GM23248 (cell line): ENCODE measurements at regions not wholly inside any gene's neighbourhood (a gene's known extent, or its start where the extent isn't known, plus 50 kb on each side); places are given as distances from the start of the nearest gene placed in this dataset.

Experiments used
- DNase-seq: peaks from one replicate; pipeline ENCODE4 v3.0.0-alpha.2; 2015
- H2AFZ ChIP-seq: fragments of 200-600 bp; sonication (generic); 2 replicates; pipeline ENCODE4 v1.6.1; 2016; ENCODE audit warnings: antibody characterized with exemption
- H3F3A ChIP-seq: fragments of 200-600 bp; sonication (generic); 2 replicates; pipeline ENCODE4 v1.6.1; 2016; ENCODE audit warnings: mild to moderate bottlenecking, antibody characterized with exemption, mixed run types; ENCODE audit not compliant: insufficient read depth
- H3K27ac ChIP-seq: fragments of 200-600 bp; sonication (generic); 2 replicates; pipeline ENCODE4 v1.5.1; 2016; ENCODE audit warnings: mild to moderate bottlenecking
- H3K27me3 ChIP-seq: fragments of 200-600 bp; sonication (generic); replicated peaks from 2 replicates; pipeline ENCODE4 v1.6.1; 2016; ENCODE audit warnings: mild to moderate bottlenecking; ENCODE audit not compliant: insufficient read depth
- H3K36me3 ChIP-seq: fragments of 200-600 bp; sonication (generic); 2 replicates; pipeline ENCODE4 v1.6.1; 2016; ENCODE audit warnings: low read depth, mild to moderate bottlenecking
- H3K4me1 ChIP-seq: fragments of 200-600 bp; sonication (generic); 2 replicates; pipeline ENCODE4 v1.6.1; 2016; ENCODE audit warnings: mild to moderate bottlenecking; ENCODE audit not compliant: insufficient read depth
- H3K4me2 ChIP-seq: fragments of 200-600 bp; sonication (generic); one replicate; pipeline ENCODE4 v1.6.1; 2016; ENCODE audit warnings: mild to moderate bottlenecking; ENCODE audit not compliant: unreplicated experiment
- H3K4me3 ChIP-seq: fragments of 200-600 bp; sonication (generic); 2 replicates; pipeline ENCODE4 v1.5.1; 2016; ENCODE audit warnings: mild to moderate bottlenecking
- H3K79me2 ChIP-seq: fragments of 200-600 bp; sonication (generic); 2 replicates; pipeline ENCODE4 v1.6.1; 2016; ENCODE audit warnings: mild to moderate bottlenecking; ENCODE audit not compliant: insufficient read depth
- H3K9ac ChIP-seq: fragments of 200-600 bp; sonication (generic); 2 replicates; pipeline ENCODE4 v1.6.1; 2016; ENCODE audit warnings: mild to moderate bottlenecking
- H3K9me2 ChIP-seq: fragments of 200-600 bp; sonication (generic); 2 replicates; pipeline ENCODE4 v1.6.1; 2016; ENCODE audit warnings: mixed run types, mild to moderate bottlenecking, moderate library complexity; ENCODE audit not compliant: insufficient read depth
- H3K9me3 ChIP-seq: fragments of 200-600 bp; sonication (generic); one replicate; pipeline ENCODE4 v1.6.1; 2017; ENCODE audit warnings: low read depth
- H4K20me1 ChIP-seq: fragments of 200-600 bp; sonication (generic); 2 replicates; pipeline ENCODE4 v1.6.0; 2016; ENCODE audit not compliant: insufficient read depth
- EZH2 ChIP-seq: fragments of 200-600 bp; sonication (generic); IDR thresholded peaks from 2 replicates; pipeline ENCODE4 v1.6.1; 2018; ENCODE audit warnings: antibody characterized with exemption, mild to moderate bottlenecking; ENCODE audit not compliant: insufficient read depth, poor library complexity, severe bottlenecking
- EZH2phosphoT487 ChIP-seq: fragments of 200-600 bp; sonication (generic); IDR thresholded peaks from 2 replicates; pipeline ENCODE4 v1.6.1; 2018; ENCODE audit warnings: antibody characterized with exemption, moderate library complexity, mild to moderate bottlenecking, low read depth; ENCODE audit not compliant: insufficient read depth
- WGBS, 2 experiments: methylation state at CpG; one replicate each; pipeline ENCODE4 v1.1.6; 2015 to 2017; ENCODE audit warnings: low lambda C conversion rate in 2 of 2, low coverage in 1 of 2; ENCODE audit errors: missing lambda C conversion rate in 2 of 2; 5-methylcytosine and 5-hydroxymethylcytosine counted together
- in situ Hi-C: fragments of 300-500 bp; cut with MboI; formaldehyde crosslinking; loops from 2 replicates; pipeline ENCODE4 v1.15.0; 2020

GRCh38 chr12:34377243-34378035, 355.1 kb downstream of the ALG10 start:
- Histone ChIP-seq H4K20me1 (no peaks in the 10 kb centered on the region), H3F3A (no peaks in the 10 kb centered on the region), H3K9me2 (no peaks in the 10 kb centered on the region), H3K36me3 (no peaks in the 10 kb centered on the region), H3K9ac (no peak overlapping the region), H3K4me3 (no peak overlapping the region), H2AFZ (no peak overlapping the region), H3K27me3 (no peaks in the 10 kb centered on the region), H3K4me2 (no peak overlapping the region), H3K27ac (no peak overlapping the region), H3K9me3 (no peaks in the 10 kb centered on the region), H3K4me1 (no peaks in the 10 kb centered on the region), H3K79me2 (no peaks in the 10 kb centered on the region)
- in situ Hi-C loops: no loop called here
- WGBS, 2 experiments: 42 to 46% methylated on average over 35 of the region's 35 CpGs
- TF ChIP-seq EZH2: no peak
- TF ChIP-seq EZH2phosphoT487: no peak
- no peak for DNase-seq

- Histone ChIP-seq H3K27ac (no peak overlapping the region), H3K36me3 (no peaks in the 10 kb centered on the region), H3F3A (no peaks in the 10 kb centered on the region), H2AFZ (no peak overlapping the region), H3K9me2 (no peaks in the 10 kb centered on the region), H3K79me2 (no peaks in the 10 kb centered on the region), H3K27me3 (no peaks in the 10 kb centered on the region), H3K4me3 (no peak overlapping the region), H4K20me1 (no peaks in the 10 kb centered on the region), H3K9ac (no peak overlapping the region), H3K9me3 (no peaks in the 10 kb centered on the region), H3K4me1 (no peaks in the 10 kb centered on the region), H3K4me2 (no peak overlapping the region)
- no peak for DNase-seq
- in situ Hi-C loops: no loop called here
- 27 to 29% methylated on average over 16 of the region's 16 CpGs for WGBS, 2 experiments
- no peak for TF ChIP-seq EZH2
- no peak for TF ChIP-seq EZH2phosphoT487
Observed at GRCh38 chr12:34379142-34379541, 356.8 kb downstream of the ALG10 start.

GRCh38 chr12:34384693-34385092, 362.4 kb downstream of the ALG10 start:
- TF ChIP-seq EZH2 (no peak), EZH2phosphoT487 (no peak)
- H3K27ac ChIP-seq: no peak overlapping the region
- no peak for DNase-seq
- no peaks in the 10 kb centered on the region for H4K20me1 ChIP-seq
- no peaks in the 10 kb centered on the region for H3K9me2 ChIP-seq
- no peaks in the 10 kb centered on the region for H3K27me3 ChIP-seq
- H3K4me1 ChIP-seq: no peaks in the 10 kb centered on the region
- H3K4me3 ChIP-seq: no peak overlapping the region
- H2AFZ ChIP-seq: no peak overlapping the region
- H3K9me3 ChIP-seq: no peaks in the 10 kb centered on the region
- in situ Hi-C loops: no loop called here
- no peaks in the 10 kb centered on the region for H3K36me3 ChIP-seq
- H3F3A ChIP-seq: no peaks in the 10 kb centered on the region
- no peak overlapping the region for H3K9ac ChIP-seq
- WGBS, 2 experiments: 55% methylated on average over 13 of the region's 13 CpGs
- no peaks in the 10 kb centered on the region for H3K79me2 ChIP-seq
- H3K4me2 ChIP-seq: no peak overlapping the region

GRCh38 chr12:34386016-34386415, 363.7 kb downstream of the ALG10 start:
- H3K4me2 ChIP-seq: no peak overlapping the region
- H3K27me3 ChIP-seq: no peaks in the 10 kb centered on the region
- no peaks in the 10 kb centered on the region for H3K4me1 ChIP-seq
- DNase-seq: no peak
- TF ChIP-seq EZH2: no peak
- no peak for TF ChIP-seq EZH2phosphoT487
- H3K79me2 ChIP-seq: no peaks in the 10 kb centered on the region
- no peaks in the 10 kb centered on the region for H3F3A ChIP-seq
- in situ Hi-C loops: no loop called here
- no peaks in the 10 kb centered on the region for H3K36me3 ChIP-seq
- no peaks in the 10 kb centered on the region for H3K9me2 ChIP-seq
- no peaks in the 10 kb centered on the region for H4K20me1 ChIP-seq
- WGBS, 2 experiments: 26 to 37% methylated on average over 13 of the region's 13 CpGs
- H3K27ac ChIP-seq: no peak overlapping the region
- no peak overlapping the region for H3K9ac ChIP-seq
- H3K4me3 ChIP-seq: no peak overlapping the region
- H3K9me3 ChIP-seq: no peaks in the 10 kb centered on the region
- H2AFZ ChIP-seq: no peak overlapping the region
